ENCODE measurements at regions not wholly inside any gene's neighbourhood (a gene's known extent, or its start where the extent isn't known, plus 50 kb on each side); places are given as distances from the start of the nearest gene placed in this dataset.

GRCh38 chr13:30108913-30109237 lies 198.5 kb downstream of the KATNAL1 start:
- Histone ChIP-seq H3K9me3 (no peaks in the 10 kb centered on the region), H3K27ac (no peak overlapping the region), H3K4me1 (no peaks in the 10 kb centered on the region), H3K36me3 (no peaks in the 10 kb centered on the region), H3K4me3 (no peak overlapping the region), H3K27me3 (no peaks in the 10 kb centered on the region)
- no peak for DNase-seq
- intact Hi-C loops (cut with DNase I; ENCODE audit: low total_unique reads): no loop called here
- TF ChIP-seq CTCF (IDR thresholded peaks at IDR 0.05) (no peak), POLR2A (IDR thresholded peaks at IDR 0.05) (no peak)

- H3K36me3 ChIP-seq: no peaks in the 10 kb centered on the region
- no peak overlapping the region for H3K4me3 ChIP-seq
- H3K27ac ChIP-seq: no peak overlapping the region
- intact Hi-C loops (cut with DNase I; ENCODE audit: low total_unique reads): no loop called here
- H3K9me3 ChIP-seq: no peaks in the 10 kb centered on the region
- no peaks in the 10 kb centered on the region for H3K4me1 ChIP-seq
- TF ChIP-seq CTCF (IDR thresholded peaks at IDR 0.05): no peak
- TF ChIP-seq POLR2A (IDR thresholded peaks at IDR 0.05): no peak
- H3K27me3 ChIP-seq: no peaks in the 10 kb centered on the region
- no peak for DNase-seq
These were observed 199.0 kb downstream of the KATNAL1 start for GRCh38 chr13:30108216-30108912.

GRCh38 chr13:30107521-30108136 lies 199.7 kb downstream of the KATNAL1 start:
- no peak for DNase-seq

GRCh38 chr13:30107121-30107520 lies 200.2 kb downstream of the KATNAL1 start:
- TF ChIP-seq POLR2A (IDR thresholded peaks at IDR 0.05): no peak
- no peak for TF ChIP-seq CTCF (IDR thresholded peaks at IDR 0.05)
- no peak for DNase-seq
- no peaks in the 10 kb centered on the region for H3K36me3 ChIP-seq
- no peaks in the 10 kb centered on the region for H3K27me3 ChIP-seq
- no peaks in the 10 kb centered on the region for H3K4me1 ChIP-seq
- H3K9me3 ChIP-seq: no peaks in the 10 kb centered on the region
- intact Hi-C loops (cut with DNase I; ENCODE audit: low total_unique reads): no loop called here
- H3K4me3 ChIP-seq: no peak overlapping the region
- H3K27ac ChIP-seq: no peak overlapping the region

More at GRCh38 chr13:30107521-30108136, 199.7 kb downstream of the KATNAL1 start:
- no peaks in the 10 kb centered on the region for H3K4me1 ChIP-seq
- TF ChIP-seq POLR2A (IDR thresholded peaks at IDR 0.05) (no peak), CTCF (IDR thresholded peaks at IDR 0.05) (no peak)
- no peaks in the 10 kb centered on the region for H3K27me3 ChIP-seq
- intact Hi-C loops (cut with DNase I; ENCODE audit: low total_unique reads): no loop called here
- no peak overlapping the region for H3K27ac ChIP-seq
- no peak overlapping the region for H3K4me3 ChIP-seq
- H3K9me3 ChIP-seq: no peaks in the 10 kb centered on the region
- H3K36me3 ChIP-seq: no peaks in the 10 kb centered on the region

GRCh38 chr13:30105381-30105780 lies 202.0 kb downstream of the KATNAL1 start:
- H3K9me3 ChIP-seq: no peaks in the 10 kb centered on the region
- intact Hi-C loops (cut with DNase I; ENCODE audit: low total_unique reads): no loop called here
- H3K4me1 ChIP-seq: no peaks in the 10 kb centered on the region
- no peak overlapping the region for H3K4me3 ChIP-seq
- no peak for DNase-seq
- no peaks in the 10 kb centered on the region for H3K36me3 ChIP-seq
- TF ChIP-seq CTCF (IDR thresholded peaks at IDR 0.05) (peak in 2 of 4 experiments; percentile 28), POLR2A (IDR thresholded peaks at IDR 0.05) (no peak)
- H3K27me3 ChIP-seq: no peaks in the 10 kb centered on the region
- peak overlapping the region in 1 of 2 donors; percentile 44 for H3K27ac ChIP-seq

All from uterus (tissue), 3 donors.